BE2C (cell line): ENCODE measurements at regions not wholly inside any gene's neighbourhood (a gene's known extent, or its start where the extent isn't known, plus 50 kb on each side); places are given as distances from the start of the nearest gene placed in this dataset.

Source experiments
- DNase-seq: peaks from one replicate; pipeline ENCODE4 v3.0.0-alpha.2; 2020
- H3K27me3 ChIP-seq: fragments of 250-450 bp; sonication (Bioruptor Pico); 2 replicates; pipeline ENCODE4 v1.5.1; 2020; ENCODE audit warnings: mild to moderate bottlenecking
- H3K36me3 ChIP-seq: fragments of 250-450 bp; sonication (Bioruptor Pico); 2 replicates; pipeline ENCODE4 v1.5.1; 2020; ENCODE audit warnings: mild to moderate bottlenecking
- H3K4me1 ChIP-seq: fragments of 250-450 bp; sonication (Bioruptor Pico); 2 replicates; pipeline ENCODE4 v1.5.1; 2020
- H3K4me3 ChIP-seq: 2 replicates; pipeline ENCODE4 v1.5.1; 2011; ENCODE audit warnings: low read depth, low read length
- H3K9me3 ChIP-seq: fragments of 250-450 bp; sonication (Bioruptor Pico); 2 replicates; pipeline ENCODE4 v1.5.1; 2020
- TF ChIP-seq, protein P1 (sequence below): IDR thresholded peaks from 2 replicates; pipeline ENCODE4 v1.5.1; 2012; ENCODE audit warnings: mild to moderate bottlenecking, low read depth, low read length

GRCh38 chr14:85793533-85793932 is 263.6 kb downstream of the FLRT2 start:
- H3K9me3 ChIP-seq = no peaks in the 10 kb centered on the region; the same call in 1 of the 2 replicates
- no peaks in the 10 kb centered on the region for H3K4me1 ChIP-seq
- no peak overlapping the region for H3K4me3 ChIP-seq
- DNase-seq = no peak
- TF ChIP-seq, protein P1, sequence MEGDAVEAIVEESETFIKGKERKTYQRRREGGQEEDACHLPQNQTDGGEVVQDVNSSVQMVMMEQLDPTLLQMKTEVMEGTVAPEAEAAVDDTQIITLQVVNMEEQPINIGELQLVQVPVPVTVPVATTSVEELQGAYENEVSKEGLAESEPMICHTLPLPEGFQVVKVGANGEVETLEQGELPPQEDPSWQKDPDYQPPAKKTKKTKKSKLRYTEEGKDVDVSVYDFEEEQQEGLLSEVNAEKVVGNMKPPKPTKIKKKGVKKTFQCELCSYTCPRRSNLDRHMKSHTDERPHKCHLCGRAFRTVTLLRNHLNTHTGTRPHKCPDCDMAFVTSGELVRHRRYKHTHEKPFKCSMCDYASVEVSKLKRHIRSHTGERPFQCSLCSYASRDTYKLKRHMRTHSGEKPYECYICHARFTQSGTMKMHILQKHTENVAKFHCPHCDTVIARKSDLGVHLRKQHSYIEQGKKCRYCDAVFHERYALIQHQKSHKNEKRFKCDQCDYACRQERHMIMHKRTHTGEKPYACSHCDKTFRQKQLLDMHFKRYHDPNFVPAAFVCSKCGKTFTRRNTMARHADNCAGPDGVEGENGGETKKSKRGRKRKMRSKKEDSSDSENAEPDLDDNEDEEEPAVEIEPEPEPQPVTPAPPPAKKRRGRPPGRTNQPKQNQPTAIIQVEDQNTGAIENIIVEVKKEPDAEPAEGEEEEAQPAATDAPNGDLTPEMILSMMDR = no peak
- H3K27me3 ChIP-seq = no peaks in the 10 kb centered on the region
- no peaks in the 10 kb centered on the region for H3K36me3 ChIP-seq

GRCh38 chr14:85789506-85789905 is 259.6 kb downstream of the FLRT2 start:
- H3K27me3 ChIP-seq = no peaks in the 10 kb centered on the region
- no peak overlapping the region for H3K4me3 ChIP-seq
- H3K36me3 ChIP-seq = no peaks in the 10 kb centered on the region
- H3K9me3 ChIP-seq = no peaks in the 10 kb centered on the region; the same call in 1 of the 2 replicates
- H3K4me1 ChIP-seq = no peaks in the 10 kb centered on the region
- DNase-seq = no peak
- TF ChIP-seq, protein P1 = no peak

DNA sequence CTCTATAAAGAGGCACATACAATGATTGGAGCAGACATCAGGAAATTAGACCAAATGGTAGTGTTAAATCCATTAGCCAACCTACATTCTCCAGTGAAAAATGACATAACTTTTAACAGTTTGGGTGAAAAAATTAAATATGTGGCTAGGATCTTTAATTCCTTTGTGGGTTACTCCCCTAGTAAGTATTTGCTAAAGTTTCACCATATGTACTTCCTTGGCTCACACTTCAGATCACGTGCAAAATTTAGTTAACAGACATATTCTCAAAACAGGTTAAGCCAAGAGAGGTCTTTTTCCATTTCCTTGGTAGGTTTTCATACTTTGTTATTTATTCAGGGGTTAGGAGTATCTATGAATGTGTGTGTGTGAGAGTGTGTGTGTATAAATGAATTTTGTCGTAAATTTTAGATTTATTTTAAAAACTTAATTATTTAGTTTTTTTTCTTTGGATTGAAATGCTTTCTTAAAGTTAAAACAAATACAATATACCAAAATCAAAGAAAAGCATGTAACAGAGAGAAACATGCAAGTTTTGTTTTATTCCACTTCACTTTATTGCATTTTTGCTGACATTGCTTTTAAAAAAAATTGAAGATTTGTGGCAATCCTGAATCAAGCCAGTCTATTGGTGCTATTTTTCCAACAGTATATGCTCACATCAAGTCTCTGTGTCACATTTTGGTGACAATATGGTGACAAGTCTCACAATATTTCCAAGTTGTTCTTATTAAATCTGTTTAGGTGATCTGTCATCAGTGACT is 258.7 kb downstream of the FLRT2 start:
- Histone ChIP-seq H3K9me3 (no peaks in the 10 kb centered on the region; the same call in 1 of the 2 replicates), H3K4me1 (no peaks in the 10 kb centered on the region), H3K4me3 (no peak overlapping the region), H3K36me3 (no peaks in the 10 kb centered on the region), H3K27me3 (no peaks in the 10 kb centered on the region)
- no peak for DNase-seq
- TF ChIP-seq, protein P1 = no peak

DNA sequence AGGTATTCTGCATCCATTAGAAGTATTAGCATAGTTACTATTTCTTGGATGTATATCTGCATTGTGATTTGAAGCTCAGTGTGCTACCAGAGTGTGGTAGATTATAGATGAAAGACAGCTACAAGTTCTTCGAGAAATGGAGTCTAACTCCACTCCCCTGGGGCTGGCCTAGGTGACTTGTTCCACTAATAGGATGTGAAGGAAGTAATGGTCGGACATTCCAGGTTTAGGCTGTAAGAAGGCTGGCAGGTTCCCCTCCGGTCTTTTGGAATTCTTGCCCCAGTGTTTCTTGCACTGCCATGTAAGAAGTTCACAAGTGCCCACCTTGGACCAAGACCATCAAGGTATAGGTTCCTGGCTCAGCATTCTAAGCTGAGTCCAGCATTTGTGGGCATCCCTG is 236.4 kb downstream of the FLRT2 start:
- no peak for DNase-seq
- Histone ChIP-seq H3K4me1 (no peaks in the 10 kb centered on the region), H3K36me3 (no peaks in the 10 kb centered on the region), H3K9me3 (no peaks in the 10 kb centered on the region), H3K4me3 (no peak overlapping the region), H3K27me3 (no peaks in the 10 kb centered on the region)
- TF ChIP-seq, protein P1 = no peak

- Histone ChIP-seq H3K36me3 (no peaks in the 10 kb centered on the region), H3K27me3 (no peaks in the 10 kb centered on the region), H3K4me1 (no peaks in the 10 kb centered on the region), H3K9me3 (no peaks in the 10 kb centered on the region), H3K4me3 (no peak overlapping the region)
- DNase-seq = no peak
- TF ChIP-seq, protein P1 = no peak
These were observed 234.9 kb downstream of the FLRT2 start for GRCh38 chr14:85764822-85765221.

GRCh38 chr14:85762526-85762925 is 232.6 kb downstream of the FLRT2 start:
- no peaks in the 10 kb centered on the region for H3K27me3 ChIP-seq
- DNase-seq = no peak
- no peaks in the 10 kb centered on the region for H3K4me1 ChIP-seq
- H3K4me3 ChIP-seq = no peak overlapping the region
- TF ChIP-seq, protein P1 = no peak
- H3K36me3 ChIP-seq = no peaks in the 10 kb centered on the region
- no peaks in the 10 kb centered on the region for H3K9me3 ChIP-seq
